ENCODE measurements at regions not wholly inside any gene's neighbourhood (a gene's known extent, or its start where the extent isn't known, plus 50 kb on each side); places are given as distances from the start of the nearest gene placed in this dataset.

- H3K4me3 Mint-ChIP-seq = no peak overlapping the region
- ATAC-seq (ENCODE audit: low read depth in 2 of 2) = no peak
Observed at GRCh38 chr1:29460041-29460610, 223.8 kb downstream of the PTPRU start.

GRCh38 chr1:29459620-29459945 lies 223.3 kb downstream of the PTPRU start:
- Histone ChIP-seq H3K9me3 (ENCODE audit: control insufficient read depth in 2 of 2, low read length in 2 of 2) (peaks cover 0 to under 1% of the 10 kb centered on the region in 2 experiments), H3K36me3 (ENCODE audit: control insufficient read depth, insufficient read depth, low read length) (no peaks in the 10 kb centered on the region), H3K27me3 (ENCODE audit: control insufficient read depth, insufficient read depth, low read length) (no peaks in the 10 kb centered on the region), H3K4me1 (ENCODE audit: control insufficient read depth, insufficient read depth, low read length, poor library complexity, severe bottlenecking) (no peaks in the 10 kb centered on the region), H3K4me3 (ENCODE audit: low read depth, low read length) (no peak overlapping the region), H3K27ac (ENCODE audit: insufficient read depth, low read length, poor library complexity, severe bottlenecking) (no peak overlapping the region)
- no peak for DNase-seq
- no peaks in the 10 kb centered on the region for H3K4me1 Mint-ChIP-seq
- ATAC-seq (ENCODE audit: low read depth in 2 of 2) = no peak
- no peaks in the 10 kb centered on the region for H3K36me3 Mint-ChIP-seq
- H3K4me3 Mint-ChIP-seq = no peak overlapping the region
- H3K27me3 Mint-ChIP-seq = no peaks in the 10 kb centered on the region
- peaks cover 0 to 10% (median 0%) of the 10 kb centered on the region in 7 donors for H3K9me3 Mint-ChIP-seq
- H3K27ac Mint-ChIP-seq = no peak overlapping the region

More at GRCh38 chr1:29460041-29460610, 223.8 kb downstream of the PTPRU start:
- Mint-ChIP-seq H3K9me3 (peaks cover 0 to 12% (median 1%) of the 10 kb centered on the region in 7 donors), H3K27me3 (no peaks in the 10 kb centered on the region), H3K4me1 (no peaks in the 10 kb centered on the region), H3K36me3 (no peaks in the 10 kb centered on the region), H3K27ac (no peak overlapping the region)
- H3K36me3 ChIP-seq (ENCODE audit: control insufficient read depth, insufficient read depth, low read length) = no peaks in the 10 kb centered on the region
- DNase-seq = no peak
- no peak overlapping the region for H3K4me3 ChIP-seq (ENCODE audit: low read depth, low read length)
- no peaks in the 10 kb centered on the region for H3K4me1 ChIP-seq (ENCODE audit: control insufficient read depth, insufficient read depth, low read length, poor library complexity, severe bottlenecking)
- H3K27ac ChIP-seq (ENCODE audit: insufficient read depth, low read length, poor library complexity, severe bottlenecking) = no peak overlapping the region
- peaks cover 3 to 4% of the 10 kb centered on the region in 2 experiments for H3K9me3 ChIP-seq (ENCODE audit: control insufficient read depth in 2 of 2, low read length in 2 of 2)
- H3K27me3 ChIP-seq (ENCODE audit: control insufficient read depth, insufficient read depth, low read length) = no peaks in the 10 kb centered on the region

GRCh38 chr1:29458737-29459619 lies 222.7 kb downstream of the PTPRU start:
- no peak overlapping the region for H3K4me3 ChIP-seq (ENCODE audit: low read depth, low read length)
- no peak overlapping the region for H3K27ac ChIP-seq (ENCODE audit: insufficient read depth, low read length, poor library complexity, severe bottlenecking)
- no peaks in the 10 kb centered on the region for H3K4me1 ChIP-seq (ENCODE audit: control insufficient read depth, insufficient read depth, low read length, poor library complexity, severe bottlenecking)
- H3K27me3 ChIP-seq (ENCODE audit: control insufficient read depth, insufficient read depth, low read length) = no peaks in the 10 kb centered on the region
- Mint-ChIP-seq H3K4me1 (no peaks in the 10 kb centered on the region), H3K9me3 (peaks cover 0 to 6% (median 0%) of the 10 kb centered on the region in 7 donors), H3K27ac (no peak overlapping the region), H3K4me3 (no peak overlapping the region), H3K27me3 (no peaks in the 10 kb centered on the region), H3K36me3 (no peaks in the 10 kb centered on the region)
- DNase-seq = no peak
- H3K36me3 ChIP-seq (ENCODE audit: control insufficient read depth, insufficient read depth, low read length) = no peaks in the 10 kb centered on the region
- no peaks in the 10 kb centered on the region for H3K9me3 ChIP-seq (ENCODE audit: control insufficient read depth in 2 of 2, low read length in 2 of 2)
- no peak for ATAC-seq (ENCODE audit: low read depth in 2 of 2)

- Mint-ChIP-seq H3K4me1 (no peaks in the 10 kb centered on the region), H3K27me3 (no peaks in the 10 kb centered on the region), H3K27ac (no peak overlapping the region), H3K9me3 (peaks cover 0 to 4% (median 0%) of the 10 kb centered on the region in 7 donors), H3K36me3 (no peaks in the 10 kb centered on the region), H3K4me3 (no peak overlapping the region)
- DNase-seq (no peak), ATAC-seq (ENCODE audit: low read depth in 2 of 2) (no peak)
- Histone ChIP-seq H3K4me1 (ENCODE audit: control insufficient read depth, insufficient read depth, low read length, poor library complexity, severe bottlenecking) (no peaks in the 10 kb centered on the region), H3K27ac (ENCODE audit: insufficient read depth, low read length, poor library complexity, severe bottlenecking) (no peak overlapping the region), H3K27me3 (ENCODE audit: control insufficient read depth, insufficient read depth, low read length) (no peaks in the 10 kb centered on the region), H3K36me3 (ENCODE audit: control insufficient read depth, insufficient read depth, low read length) (no peaks in the 10 kb centered on the region), H3K4me3 (ENCODE audit: low read depth, low read length) (no peak overlapping the region), H3K9me3 (ENCODE audit: control insufficient read depth in 2 of 2, low read length in 2 of 2) (no peaks in the 10 kb centered on the region)
Observed at GRCh38 chr1:29457496-29458368, 221.4 kb downstream of the PTPRU start.

GRCh38 chr1:29456685-29457435 lies 220.5 kb downstream of the PTPRU start:
- no peak overlapping the region for H3K4me3 Mint-ChIP-seq
- DNase-seq (no peak), ATAC-seq (ENCODE audit: low read depth in 2 of 2) (no peak)
- H3K4me3 ChIP-seq (ENCODE audit: low read depth, low read length) = no peak overlapping the region
- no peaks in the 10 kb centered on the region for H3K27me3 Mint-ChIP-seq
- H3K4me1 Mint-ChIP-seq = no peaks in the 10 kb centered on the region
- H3K27ac Mint-ChIP-seq = no peak overlapping the region
- H3K4me1 ChIP-seq (ENCODE audit: control insufficient read depth, insufficient read depth, low read length, poor library complexity, severe bottlenecking) = no peaks in the 10 kb centered on the region
- H3K27me3 ChIP-seq (ENCODE audit: control insufficient read depth, insufficient read depth, low read length) = no peaks in the 10 kb centered on the region
- no peaks in the 10 kb centered on the region for H3K36me3 ChIP-seq (ENCODE audit: control insufficient read depth, insufficient read depth, low read length)
- no peaks in the 10 kb centered on the region for H3K36me3 Mint-ChIP-seq
- no peaks in the 10 kb centered on the region for H3K9me3 ChIP-seq (ENCODE audit: control insufficient read depth in 2 of 2, low read length in 2 of 2)
- no peak overlapping the region for H3K27ac ChIP-seq (ENCODE audit: insufficient read depth, low read length, poor library complexity, severe bottlenecking)
- peaks cover 0 to 4% (median 0%) of the 10 kb centered on the region in 7 donors for H3K9me3 Mint-ChIP-seq

- DNase-seq (no peak), ATAC-seq (ENCODE audit: low read depth in 2 of 2) (no peak)
- Histone ChIP-seq H3K4me3 (ENCODE audit: low read depth, low read length) (no peak overlapping the region), H3K4me1 (ENCODE audit: control insufficient read depth, insufficient read depth, low read length, poor library complexity, severe bottlenecking) (no peaks in the 10 kb centered on the region), H3K9me3 (ENCODE audit: control insufficient read depth in 2 of 2, low read length in 2 of 2) (no peaks in the 10 kb centered on the region), H3K27ac (ENCODE audit: insufficient read depth, low read length, poor library complexity, severe bottlenecking) (no peak overlapping the region), H3K36me3 (ENCODE audit: control insufficient read depth, insufficient read depth, low read length) (no peaks in the 10 kb centered on the region), H3K27me3 (ENCODE audit: control insufficient read depth, insufficient read depth, low read length) (no peaks in the 10 kb centered on the region)
- no peaks in the 10 kb centered on the region for H3K4me1 Mint-ChIP-seq
- H3K27ac Mint-ChIP-seq = no peak overlapping the region
- no peak overlapping the region for H3K4me3 Mint-ChIP-seq
- H3K9me3 Mint-ChIP-seq = peaks cover 0 to 4% (median 0%) of the 10 kb centered on the region in 7 donors
- no peaks in the 10 kb centered on the region for H3K36me3 Mint-ChIP-seq
- no peaks in the 10 kb centered on the region for H3K27me3 Mint-ChIP-seq
Observed at GRCh38 chr1:29455781-29456180, 219.5 kb downstream of the PTPRU start.

- Mint-ChIP-seq H3K36me3 (no peaks in the 10 kb centered on the region), H3K4me1 (no peaks in the 10 kb centered on the region), H3K27me3 (no peaks in the 10 kb centered on the region), H3K9me3 (peaks cover 0 to 4% (median 0%) of the 10 kb centered on the region in 7 donors), H3K4me3 (no peak overlapping the region), H3K27ac (no peak overlapping the region)
- no peak overlapping the region for H3K27ac ChIP-seq (ENCODE audit: insufficient read depth, low read length, poor library complexity, severe bottlenecking)
- no peaks in the 10 kb centered on the region for H3K27me3 ChIP-seq (ENCODE audit: control insufficient read depth, insufficient read depth, low read length)
- no peaks in the 10 kb centered on the region for H3K4me1 ChIP-seq (ENCODE audit: control insufficient read depth, insufficient read depth, low read length, poor library complexity, severe bottlenecking)
- no peaks in the 10 kb centered on the region for H3K36me3 ChIP-seq (ENCODE audit: control insufficient read depth, insufficient read depth, low read length)
- H3K4me3 ChIP-seq (ENCODE audit: low read depth, low read length) = no peak overlapping the region
- H3K9me3 ChIP-seq (ENCODE audit: control insufficient read depth in 2 of 2, low read length in 2 of 2) = no peaks in the 10 kb centered on the region
- no peak for DNase-seq
- ATAC-seq (ENCODE audit: low read depth in 2 of 2) = no peak
Observed at GRCh38 chr1:29454616-29455380, 218.5 kb downstream of the PTPRU start.
